Mesothelial cell of epicardium (in vitro differentiated cells): ENCODE measurements at regions not wholly inside any gene's neighbourhood (a gene's known extent, or its start where the extent isn't known, plus 50 kb on each side); places are given as distances from the start of the nearest gene placed in this dataset.

Experiments used
- DNase-seq, 2 experiments: peaks; one replicate each; pipeline ENCODE4 v3.0.0; 2021; ENCODE audit warnings: low spot score in 2 of 2; ENCODE audit not compliant: unreplicated experiment in 2 of 2
- H3K27ac Mint-ChIP-seq: 2 replicates; pipeline ENCODE4 v1.8.0; 2021; ENCODE audit warnings: mixed read lengths
- H3K27me3 Mint-ChIP-seq: 2 replicates; pipeline ENCODE4 v1.8.0; 2021; ENCODE audit warnings: low read depth, mixed read lengths
- H3K36me3 Mint-ChIP-seq: 2 replicates; pipeline ENCODE4 v1.8.0; 2021; ENCODE audit warnings: mixed read lengths
- H3K4me1 Mint-ChIP-seq: 2 replicates; pipeline ENCODE4 v1.8.0; 2021; ENCODE audit warnings: mixed read lengths
- H3K4me3 Mint-ChIP-seq: 2 replicates; pipeline ENCODE4 v1.8.0; 2021; ENCODE audit warnings: mild to moderate bottlenecking, moderate library complexity, mixed read lengths
- H3K9me3 Mint-ChIP-seq: 2 replicates; pipeline ENCODE4 v1.8.0; 2021; ENCODE audit warnings: mixed read lengths
- TF ChIP-seq, protein P1 (sequence below): fragments of 200-600 bp; sonication (generic); IDR thresholded peaks from one replicate; pipeline ENCODE4 v1.5.0; 2021; ENCODE audit warnings: antibody characterized with exemption; ENCODE audit not compliant: unreplicated experiment

DNA sequence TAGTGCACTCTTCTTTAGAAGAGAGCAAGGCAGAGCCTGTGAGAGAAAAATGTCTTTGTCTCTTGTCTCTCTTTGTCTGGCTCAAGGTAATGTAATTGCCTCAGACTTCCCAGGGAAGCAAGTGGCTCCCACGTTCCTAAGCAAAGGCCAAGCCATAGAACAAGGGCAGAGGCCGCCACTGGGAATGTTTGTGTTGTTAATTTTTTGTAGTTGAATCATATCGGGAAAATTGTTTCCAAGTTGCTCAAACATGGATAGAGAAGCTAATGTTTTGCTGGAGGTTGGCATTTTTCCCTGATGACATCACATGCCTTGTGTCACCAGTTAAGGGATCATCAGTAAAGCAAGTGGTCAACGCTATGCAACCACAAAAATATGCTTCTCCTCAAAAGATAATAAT, 211.5 kb upstream of the FOXA2 start:
- peak overlapping the region; percentile 57 for H3K27ac Mint-ChIP-seq
- no peaks in the 10 kb centered on the region for H3K36me3 Mint-ChIP-seq
- no peak overlapping the region for H3K4me3 Mint-ChIP-seq
- TF ChIP-seq, protein P1, sequence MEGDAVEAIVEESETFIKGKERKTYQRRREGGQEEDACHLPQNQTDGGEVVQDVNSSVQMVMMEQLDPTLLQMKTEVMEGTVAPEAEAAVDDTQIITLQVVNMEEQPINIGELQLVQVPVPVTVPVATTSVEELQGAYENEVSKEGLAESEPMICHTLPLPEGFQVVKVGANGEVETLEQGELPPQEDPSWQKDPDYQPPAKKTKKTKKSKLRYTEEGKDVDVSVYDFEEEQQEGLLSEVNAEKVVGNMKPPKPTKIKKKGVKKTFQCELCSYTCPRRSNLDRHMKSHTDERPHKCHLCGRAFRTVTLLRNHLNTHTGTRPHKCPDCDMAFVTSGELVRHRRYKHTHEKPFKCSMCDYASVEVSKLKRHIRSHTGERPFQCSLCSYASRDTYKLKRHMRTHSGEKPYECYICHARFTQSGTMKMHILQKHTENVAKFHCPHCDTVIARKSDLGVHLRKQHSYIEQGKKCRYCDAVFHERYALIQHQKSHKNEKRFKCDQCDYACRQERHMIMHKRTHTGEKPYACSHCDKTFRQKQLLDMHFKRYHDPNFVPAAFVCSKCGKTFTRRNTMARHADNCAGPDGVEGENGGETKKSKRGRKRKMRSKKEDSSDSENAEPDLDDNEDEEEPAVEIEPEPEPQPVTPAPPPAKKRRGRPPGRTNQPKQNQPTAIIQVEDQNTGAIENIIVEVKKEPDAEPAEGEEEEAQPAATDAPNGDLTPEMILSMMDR, result no peak
- peaks cover 4% of the 10 kb centered on the region for H3K27me3 Mint-ChIP-seq
- peaks cover 35% of the 10 kb centered on the region for H3K4me1 Mint-ChIP-seq
- no peak for DNase-seq
- no peaks in the 10 kb centered on the region for H3K9me3 Mint-ChIP-seq

DNA sequence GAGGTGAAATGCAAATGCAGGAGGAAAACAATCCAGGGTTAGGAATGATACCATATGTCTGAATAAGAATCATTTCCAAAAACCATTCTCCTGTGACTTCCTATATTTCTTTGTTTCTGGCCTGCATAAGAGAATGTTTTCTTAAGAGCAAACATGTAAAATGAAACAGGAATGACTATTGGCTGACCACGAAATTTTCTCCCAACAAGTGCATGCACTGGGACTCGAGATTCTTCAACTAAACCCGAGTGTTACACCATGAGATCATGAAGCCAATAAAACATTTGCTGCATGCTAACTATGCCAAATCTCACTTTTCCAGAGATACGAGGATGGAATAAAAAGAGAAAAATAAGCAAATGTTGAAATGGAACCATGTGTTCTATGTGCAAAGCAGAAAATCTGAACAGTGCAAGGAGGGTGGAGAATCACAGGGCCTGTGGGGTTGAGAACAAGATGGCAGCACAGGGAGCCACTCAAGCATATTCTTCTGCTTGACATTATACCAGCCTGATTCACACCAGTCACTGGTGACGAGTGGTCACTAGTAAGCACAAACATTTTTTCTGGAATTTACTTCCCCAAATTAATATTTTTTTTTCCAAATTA, 212.2 kb upstream of the FOXA2 start:
- Mint-ChIP-seq H3K4me3 (no peak overlapping the region), H3K9me3 (no peaks in the 10 kb centered on the region), H3K27me3 (peaks cover 4% of the 10 kb centered on the region), H3K36me3 (no peaks in the 10 kb centered on the region), H3K4me1 (peaks cover 40% of the 10 kb centered on the region), H3K27ac (peak overlapping the region; percentile 57)
- DNase-seq, result no peak
- TF ChIP-seq, protein P1, result no peak

DNA sequence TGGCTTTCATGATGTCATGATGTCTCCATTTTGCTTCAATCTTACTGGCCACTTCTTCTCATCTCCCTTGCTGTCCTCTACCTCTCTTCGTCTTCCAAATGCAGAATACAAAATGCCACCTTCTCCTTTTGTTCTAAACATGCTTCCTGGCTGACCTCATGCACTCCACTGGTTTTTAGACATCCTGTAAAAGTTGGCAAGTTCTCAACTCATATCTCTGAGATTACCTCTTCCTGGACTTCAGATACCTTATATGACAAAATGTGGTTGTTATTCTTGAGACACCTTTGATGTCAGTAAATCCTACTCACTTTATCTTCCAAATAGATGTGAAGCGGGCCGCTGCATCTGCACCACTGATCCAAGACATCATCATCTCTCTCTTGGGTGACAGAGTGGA, 212.7 kb upstream of the FOXA2 start:
- no peak overlapping the region for H3K4me3 Mint-ChIP-seq
- H3K27me3 Mint-ChIP-seq, result peaks cover 5% of the 10 kb centered on the region
- TF ChIP-seq, protein P1, result no peak
- H3K9me3 Mint-ChIP-seq, result no peaks in the 10 kb centered on the region
- peaks cover 41% of the 10 kb centered on the region for H3K4me1 Mint-ChIP-seq
- H3K36me3 Mint-ChIP-seq, result no peaks in the 10 kb centered on the region
- H3K27ac Mint-ChIP-seq, result peak overlapping the region; percentile 47
- DNase-seq, result no peak

DNA sequence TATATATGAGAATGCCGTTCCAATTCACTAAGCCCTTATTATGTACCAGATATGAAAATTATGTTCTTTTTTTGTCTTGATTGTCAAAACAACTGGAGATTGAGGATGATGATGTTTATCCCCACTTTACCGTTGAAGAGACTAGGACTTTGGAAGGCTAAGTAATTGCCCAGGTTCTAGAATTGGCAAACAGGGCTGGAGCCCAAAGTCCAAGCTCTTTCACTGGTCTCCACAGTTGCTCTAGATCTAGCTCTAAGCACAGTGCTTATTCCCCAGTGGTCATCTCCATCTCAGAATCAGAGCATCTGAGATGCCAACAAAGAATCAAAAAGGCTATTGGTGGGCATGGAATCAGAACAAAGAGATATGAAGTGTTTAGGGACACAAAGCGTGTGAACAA, 215.3 kb upstream of the FOXA2 start:
- no peaks in the 10 kb centered on the region for H3K36me3 Mint-ChIP-seq
- no peak for DNase-seq
- TF ChIP-seq, protein P1, result no peak
- peaks cover 10% of the 10 kb centered on the region for H3K27me3 Mint-ChIP-seq
- H3K4me3 Mint-ChIP-seq, result no peak overlapping the region
- no peak overlapping the region for H3K27ac Mint-ChIP-seq
- H3K9me3 Mint-ChIP-seq, result no peaks in the 10 kb centered on the region
- H3K4me1 Mint-ChIP-seq, result peaks cover 36% of the 10 kb centered on the region

DNA sequence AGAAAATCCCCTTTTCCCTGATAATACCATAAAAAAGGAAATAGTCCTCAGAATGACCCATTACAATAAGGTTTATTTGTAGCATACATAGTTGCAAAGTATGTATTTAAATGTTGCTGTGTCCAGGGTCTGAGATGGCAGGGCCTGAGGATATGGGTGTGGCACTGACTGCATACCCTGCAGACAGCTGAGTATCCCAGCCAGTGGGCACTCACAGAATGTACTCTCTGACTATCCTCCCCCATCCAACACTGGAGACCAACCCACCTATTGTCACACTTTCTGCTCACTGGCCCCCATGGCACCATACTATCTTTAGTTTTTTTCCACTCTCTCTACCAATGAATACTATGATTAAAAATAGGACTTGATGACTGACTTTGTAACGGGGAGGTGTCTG, 215.8 kb upstream of the FOXA2 start:
- Mint-ChIP-seq H3K27ac (no peak overlapping the region), H3K4me1 (peaks cover 32% of the 10 kb centered on the region), H3K27me3 (peaks cover 10% of the 10 kb centered on the region), H3K9me3 (no peaks in the 10 kb centered on the region), H3K36me3 (no peaks in the 10 kb centered on the region), H3K4me3 (no peak overlapping the region)
- DNase-seq, result no peak
- TF ChIP-seq, protein P1, result no peak

DNA sequence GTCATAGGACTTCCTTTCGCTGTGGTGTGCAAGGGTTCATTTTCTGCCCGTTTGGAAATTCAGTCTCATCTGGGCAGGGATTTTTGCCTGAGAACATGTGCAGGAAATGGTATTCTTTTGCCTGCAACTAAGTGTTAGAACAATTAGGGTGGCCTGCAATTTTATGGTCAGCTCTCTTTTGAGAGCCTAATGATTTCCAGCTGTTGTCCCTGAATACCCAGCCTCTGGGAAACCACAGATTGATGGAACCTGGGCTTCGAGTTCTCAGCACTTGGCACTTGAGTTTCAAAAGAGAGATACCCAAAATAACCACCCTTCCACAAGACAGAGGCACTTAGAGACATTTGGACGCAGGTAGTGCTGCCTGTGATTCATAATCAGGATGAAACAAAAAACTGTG, 217.2 kb upstream of the FOXA2 start:
- Mint-ChIP-seq H3K4me1 (peaks cover 19% of the 10 kb centered on the region), H3K27me3 (peaks cover 15% of the 10 kb centered on the region), H3K9me3 (no peaks in the 10 kb centered on the region), H3K27ac (no peak overlapping the region), H3K36me3 (no peaks in the 10 kb centered on the region), H3K4me3 (no peak overlapping the region)
- no peak for DNase-seq
- TF ChIP-seq, protein P1, result no peak
